Stimulated activated CD8-positive, alpha-beta memory T cell treated with anti-CD3 and anti-CD28 coated beads, Interleukin-15, amount 100 ng/mL, for 4 hours (primary cell): ENCODE measurements at regions not wholly inside any gene's neighbourhood (a gene's known extent, or its start where the extent isn't known, plus 50 kb on each side); places are given as distances from the start of the nearest gene placed in this dataset.

Experiments
- DNase-seq, 2 donors: peaks; one replicate each; pipeline ENCODE4 v3.0.0-alpha.2; 2020; ENCODE audit warnings: low read depth in 2 of 2

DNA sequence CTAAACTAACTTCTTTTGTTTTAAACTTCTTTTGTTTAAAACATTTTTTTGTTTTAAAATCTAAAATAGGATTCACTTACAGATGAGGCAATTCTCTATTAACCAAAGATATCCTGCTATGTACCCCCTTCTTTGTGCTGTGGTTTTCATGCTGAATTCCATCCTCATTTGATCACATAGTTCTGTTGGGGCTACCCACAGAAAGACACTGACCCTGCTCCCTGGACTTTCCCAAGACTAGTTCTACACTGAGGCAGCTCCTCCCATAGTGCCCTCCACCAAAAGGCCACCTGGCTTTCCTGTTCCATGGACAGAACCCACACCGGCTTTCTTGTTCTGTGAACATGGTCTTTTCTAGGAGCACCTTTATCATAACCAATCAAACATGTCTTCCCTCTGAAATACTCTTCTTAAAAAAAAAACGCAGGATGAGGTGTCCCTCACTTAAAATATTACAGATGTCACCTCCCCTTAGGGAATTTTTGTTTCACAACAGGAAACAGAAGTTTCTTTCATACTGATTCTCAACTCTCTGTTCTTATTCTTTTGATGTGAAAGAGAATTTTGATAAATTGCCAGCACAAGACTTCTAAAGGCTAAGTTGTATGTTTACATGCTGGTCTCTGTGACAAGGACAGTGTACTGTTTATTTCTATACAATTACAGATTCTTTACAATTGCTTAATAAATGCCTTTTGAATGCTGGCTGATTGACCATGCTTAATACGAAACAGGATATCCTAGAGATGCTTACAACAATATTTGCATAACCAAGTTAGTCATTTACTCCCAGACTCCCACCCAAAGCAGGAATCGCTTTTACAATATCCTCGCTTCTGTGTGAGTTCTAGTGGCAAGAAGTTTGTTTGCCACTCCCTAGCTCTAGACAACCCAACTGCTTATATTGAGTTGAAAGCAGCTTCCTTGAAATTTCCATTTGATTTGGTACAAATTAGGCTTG, 300.4 kb downstream of the DTWD2 start:
- no peak for DNase-seq

DNA sequence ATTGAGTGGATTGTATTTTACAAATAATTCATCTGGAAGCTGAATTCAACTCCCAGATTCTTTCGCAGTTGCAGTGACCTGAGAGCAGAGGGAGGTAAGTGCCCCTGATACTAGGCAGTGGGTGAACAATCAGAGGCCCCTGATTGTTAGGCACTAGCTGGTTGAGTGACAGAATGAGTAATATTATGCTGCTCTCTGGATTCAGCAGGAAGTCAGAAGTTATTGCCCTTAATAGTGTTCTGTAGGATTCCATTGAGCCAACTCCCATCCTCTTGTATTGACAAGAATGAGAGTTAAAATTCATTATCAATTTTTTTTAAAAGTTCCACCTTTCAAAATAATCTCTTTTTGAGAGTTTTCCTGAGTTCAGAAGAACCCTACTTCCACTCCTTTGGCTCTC, 301.2 kb downstream of the DTWD2 start:
- DNase-seq: no peak

DNA sequence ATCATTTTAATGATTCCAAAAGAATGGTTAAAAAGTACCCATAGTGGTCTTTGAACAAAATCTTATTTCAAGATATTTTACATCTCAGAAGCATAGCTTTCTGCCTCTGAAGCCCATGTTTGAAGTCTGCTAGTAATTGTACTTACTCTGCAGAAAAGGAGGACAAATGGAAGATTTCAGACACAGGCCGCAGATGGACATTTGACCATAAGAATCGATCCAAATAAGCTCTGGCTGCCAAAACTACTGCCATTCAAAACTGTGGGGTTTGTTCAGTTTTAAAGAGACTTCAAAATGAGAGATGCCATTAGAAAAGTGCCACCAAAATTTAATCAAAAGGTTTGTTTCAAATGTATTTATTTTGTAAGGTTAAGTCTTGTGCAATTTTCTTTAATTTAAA, 306.7 kb downstream of the DTWD2 start:
- no peak for DNase-seq

DNA sequence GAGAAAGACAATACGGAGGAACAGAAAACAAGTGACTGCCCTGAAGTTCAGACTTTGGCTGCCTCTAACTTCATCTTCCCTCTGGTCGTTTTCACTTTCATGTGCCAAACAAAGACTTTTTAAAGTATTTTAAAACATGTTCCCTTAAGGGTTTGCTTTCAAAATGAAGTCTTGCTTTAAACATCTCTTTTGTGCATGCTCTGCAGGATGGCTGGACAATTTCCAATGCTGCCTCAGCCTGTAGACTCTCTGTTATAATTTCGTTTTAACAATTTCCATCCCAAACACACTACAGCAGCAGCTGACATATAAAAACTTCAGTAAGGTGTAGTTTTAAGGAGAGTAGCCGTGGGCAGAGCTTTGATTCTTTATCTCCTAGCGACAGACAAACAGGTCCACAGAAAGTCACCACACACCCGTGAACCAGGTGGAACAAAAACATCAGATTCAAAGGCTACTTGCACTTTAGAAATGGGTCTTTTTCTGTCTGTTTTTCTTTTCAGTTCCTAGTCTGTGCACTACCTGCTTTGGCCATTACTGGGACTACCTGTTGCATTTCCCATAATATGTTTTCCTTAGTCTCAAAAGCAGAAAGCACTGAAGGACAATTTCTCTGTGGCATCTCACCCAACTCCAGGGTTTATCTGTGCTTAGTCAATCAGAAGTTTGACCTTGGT, 308.9 kb downstream of the DTWD2 start:
- no peak for DNase-seq

DNA sequence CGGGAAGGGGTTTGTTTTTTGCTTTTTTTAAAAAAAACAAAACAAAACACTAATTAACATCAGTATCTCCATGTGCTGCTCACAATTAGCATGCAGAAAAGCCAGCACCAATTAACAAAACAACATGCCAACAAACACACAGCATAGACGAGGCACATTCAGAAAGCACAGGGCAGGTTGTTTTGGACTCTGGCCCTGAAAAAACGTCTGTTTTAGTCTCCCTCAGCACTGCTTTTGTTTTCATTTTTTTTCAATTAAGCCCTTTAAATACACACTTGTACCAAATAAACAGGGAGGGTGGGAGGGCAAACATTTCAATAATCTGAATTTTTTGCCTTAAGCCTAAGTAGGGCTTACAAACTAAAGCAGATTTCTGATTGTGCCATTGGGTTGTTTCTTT, 309.6 kb downstream of the DTWD2 start:
- DNase-seq: no peak

DNA sequence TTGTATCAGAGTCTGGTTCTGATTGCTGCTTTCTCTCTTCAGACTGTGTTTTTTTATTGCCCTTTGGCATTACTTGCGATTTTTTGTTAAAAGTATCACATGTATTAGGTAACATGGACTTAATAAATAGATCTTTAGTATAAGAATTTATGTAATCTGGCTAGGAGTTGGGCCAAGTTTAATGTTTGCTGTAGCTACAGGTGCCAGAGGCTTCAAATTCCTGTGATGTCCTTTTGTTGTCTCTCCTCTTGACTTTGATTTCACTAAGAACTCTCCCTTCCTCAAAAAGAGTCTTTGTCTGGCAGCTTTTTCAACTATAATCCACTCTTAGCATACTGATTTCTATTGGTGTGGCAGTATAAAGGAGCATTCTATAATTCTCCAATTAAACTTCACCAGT, 313.1 kb downstream of the DTWD2 start:
- no peak for DNase-seq

DNA sequence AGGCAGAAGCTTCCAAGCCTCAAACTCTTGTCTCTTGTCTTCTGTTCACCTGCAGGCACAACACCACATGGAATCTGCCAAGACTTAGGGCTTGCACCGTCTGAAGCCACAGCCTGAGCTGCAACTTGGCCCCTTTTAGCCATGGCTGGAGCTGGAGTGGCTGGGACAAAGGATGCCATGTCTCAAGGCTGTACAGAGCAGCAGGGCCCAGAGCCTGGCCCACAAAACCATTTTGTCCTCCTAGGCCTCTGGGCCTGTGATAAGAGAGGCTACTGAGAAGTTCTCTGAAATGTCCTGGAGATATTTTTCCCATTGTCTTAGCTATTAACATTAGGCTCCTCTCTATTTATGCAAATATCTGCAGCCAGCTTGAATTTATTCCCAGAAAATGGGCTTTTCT, 330.8 kb downstream of the DTWD2 start:
- DNase-seq: no peak

DNA sequence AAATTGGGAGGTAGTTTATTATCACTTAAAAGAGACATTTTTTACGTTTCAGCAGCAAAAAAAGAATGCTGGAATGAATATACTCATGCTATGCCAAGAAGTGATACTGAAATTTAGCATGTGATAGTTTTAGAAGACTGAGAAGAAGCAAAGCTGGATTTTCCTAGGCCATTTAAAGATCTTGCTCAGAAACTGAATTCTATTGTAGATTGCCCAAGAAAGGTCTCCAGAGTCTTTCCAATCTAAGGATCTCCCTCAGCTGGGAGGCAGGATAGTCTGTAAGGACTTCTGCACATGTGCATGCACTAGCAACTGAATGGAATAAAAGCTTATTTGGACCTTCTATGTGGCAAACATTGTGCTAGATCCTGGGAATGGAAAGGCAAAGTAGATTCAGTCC, 334.5 kb downstream of the DTWD2 start:
- no peak for DNase-seq

DNA sequence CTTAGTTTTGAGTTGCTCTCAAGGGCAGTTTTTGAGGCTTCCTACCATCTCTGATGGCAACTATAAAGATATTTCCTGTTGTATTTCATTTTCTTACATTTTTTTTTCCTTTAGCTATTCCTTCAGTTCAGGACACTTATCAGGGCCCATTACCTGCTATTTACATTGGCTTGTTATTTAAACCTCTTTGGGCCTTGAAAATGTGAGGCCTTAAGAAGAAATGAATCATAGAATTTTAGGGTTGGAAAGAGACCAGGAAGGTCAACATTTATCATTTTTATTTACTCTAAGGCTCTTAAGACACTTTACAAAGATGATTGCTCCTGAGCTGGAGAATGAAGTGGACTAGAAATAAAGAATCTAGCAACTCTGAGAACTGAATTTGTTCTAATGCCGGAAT, 335.2 kb downstream of the DTWD2 start:
- no peak for DNase-seq

DNA sequence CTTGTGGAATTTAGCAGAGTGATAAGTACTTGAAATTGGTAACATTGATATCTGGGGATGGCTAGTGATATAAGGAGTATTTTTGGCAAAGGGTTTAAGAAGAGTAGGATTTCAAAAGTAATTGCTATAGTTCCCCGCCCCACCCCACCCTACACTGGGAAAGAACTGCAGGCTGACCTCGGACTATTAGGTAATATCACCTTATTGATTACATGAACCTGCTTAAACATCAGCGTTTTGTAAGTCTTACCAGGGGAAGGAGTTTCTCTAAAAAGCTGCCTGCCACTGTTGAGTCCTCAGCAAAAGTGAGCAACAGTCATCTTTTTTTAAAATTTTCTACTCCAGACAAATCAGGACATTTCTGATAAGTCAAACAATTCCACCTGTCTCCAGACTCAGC, 337.3 kb downstream of the DTWD2 start:
- DNase-seq: no peak

DNA sequence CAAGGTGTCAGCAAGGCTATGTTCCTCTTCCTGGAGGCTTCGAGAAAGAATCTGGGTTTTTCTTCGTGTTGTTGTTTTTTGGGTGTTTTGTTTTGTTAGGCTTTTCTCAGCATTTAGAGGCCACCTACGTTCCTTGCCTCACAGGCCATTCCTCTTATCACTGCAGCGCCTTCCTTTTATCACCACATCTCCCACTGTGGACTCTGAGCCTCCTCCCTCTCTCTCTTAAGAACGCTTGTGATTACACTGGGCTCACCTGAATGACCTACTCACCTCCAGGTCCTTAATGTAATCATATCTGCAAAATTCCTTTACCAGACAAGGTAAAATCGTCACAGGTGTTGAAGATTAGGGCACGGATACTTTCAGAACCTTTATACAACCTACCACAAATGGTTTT, 340.8 kb downstream of the DTWD2 start:
- no peak for DNase-seq

DNA sequence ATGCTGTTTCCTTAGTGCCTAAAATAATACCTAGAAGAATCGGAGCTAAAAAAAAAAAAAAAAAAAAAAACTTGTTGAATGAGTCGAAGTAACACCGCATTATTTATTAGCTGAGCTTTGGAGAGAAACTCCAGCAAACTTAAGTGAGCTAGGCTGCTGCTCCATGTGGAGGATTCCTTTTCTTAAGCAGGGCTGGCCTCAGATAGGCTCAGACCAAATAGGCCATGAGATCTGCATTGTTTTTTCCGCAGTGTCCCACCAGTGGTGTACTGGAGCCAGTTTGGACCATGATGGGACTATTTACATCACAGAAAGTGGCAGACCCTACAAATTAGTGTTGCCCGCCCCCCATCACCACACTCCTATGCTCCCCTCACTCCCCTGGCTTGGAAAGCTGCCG, 341.4 kb downstream of the DTWD2 start:
- DNase-seq: no peak

DNA sequence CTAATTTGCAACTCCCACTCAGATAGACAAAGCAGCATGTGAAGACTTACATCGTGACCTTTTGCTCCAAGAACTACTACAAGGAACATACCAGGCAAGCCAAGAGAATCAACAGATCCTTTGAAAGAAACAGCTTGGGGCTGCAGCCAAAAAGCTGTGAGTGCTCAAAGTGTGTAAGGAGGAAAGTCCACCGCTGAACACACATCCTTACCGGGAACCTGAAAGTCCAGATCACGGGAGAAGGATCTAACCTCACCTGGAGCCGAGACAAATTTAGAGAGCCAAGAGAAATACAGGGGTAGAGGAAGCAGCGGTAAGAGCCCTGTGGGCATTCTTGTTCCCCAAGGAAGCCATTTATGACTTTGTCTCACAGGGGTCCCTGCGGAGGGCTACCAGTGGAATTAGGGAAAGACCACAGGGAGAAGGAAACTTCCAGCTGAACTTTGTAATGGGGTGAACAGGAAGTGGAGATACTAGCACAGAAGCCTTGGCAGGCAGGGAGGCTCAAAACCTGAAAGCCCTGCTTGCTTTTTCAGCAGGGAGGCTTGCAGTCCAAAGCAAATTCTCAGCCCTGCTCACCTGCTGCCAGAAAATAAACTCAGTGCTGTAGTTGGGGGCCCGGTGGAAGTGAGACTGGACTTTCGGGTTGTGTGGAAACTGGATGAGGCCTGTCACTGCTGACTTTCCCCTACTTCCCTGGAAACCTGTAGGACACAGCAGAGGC, 350.2 kb downstream of the DTWD2 start:
- no peak for DNase-seq

DNA sequence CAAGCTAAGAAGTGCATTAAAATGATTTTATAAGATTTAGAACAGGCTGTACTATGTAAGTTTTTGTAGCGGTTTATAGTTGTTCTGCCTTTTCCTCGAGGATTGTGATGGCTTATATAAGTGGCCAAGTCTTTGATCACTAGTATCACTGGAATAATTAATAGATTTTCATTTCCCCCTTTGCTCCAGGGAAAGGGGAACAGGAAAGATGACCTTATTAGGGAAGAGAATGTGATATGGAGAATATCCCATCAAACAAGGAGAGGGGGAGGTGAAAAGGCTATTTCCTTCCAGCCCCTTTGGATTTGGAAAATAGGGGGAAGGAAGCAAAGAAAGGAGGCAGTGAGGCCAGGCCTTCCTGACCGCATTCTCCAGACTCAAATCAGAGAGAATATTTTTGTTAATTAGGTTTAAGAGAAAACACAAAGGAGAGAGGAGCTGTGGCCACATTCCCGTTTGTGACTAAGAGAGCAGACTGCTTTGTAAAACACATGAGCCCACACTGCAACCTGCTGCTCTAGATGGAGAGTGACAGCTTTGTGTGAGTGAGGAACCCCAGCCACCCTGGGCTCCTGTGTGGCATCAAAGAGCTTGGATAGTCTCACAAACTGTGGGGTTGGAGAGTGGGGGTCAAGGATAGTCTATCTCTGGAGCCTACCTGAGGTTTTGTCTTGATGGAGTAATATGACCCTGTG, 359.5 kb downstream of the DTWD2 start:
- no peak for DNase-seq

DNA sequence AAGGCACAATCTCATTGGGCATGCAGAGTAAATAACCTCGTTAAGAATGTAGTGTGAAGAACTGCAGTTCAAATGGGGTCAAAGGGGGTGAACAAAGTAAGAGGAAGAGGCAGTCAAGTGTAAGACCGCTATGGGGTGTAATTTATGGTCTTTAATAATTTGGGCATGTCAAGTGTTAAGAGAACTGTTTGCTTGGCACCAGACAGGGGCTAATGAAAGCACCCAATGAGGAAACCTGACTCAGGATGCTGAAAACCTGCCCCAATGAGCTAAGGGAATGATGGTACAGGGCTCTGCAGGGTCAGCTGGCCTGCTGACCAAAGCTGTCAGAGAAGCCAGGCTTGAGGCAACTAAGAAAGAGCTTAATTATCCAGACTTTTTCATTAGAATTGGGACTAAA, 368.1 kb downstream of the DTWD2 start:
- DNase-seq: no peak

DNA sequence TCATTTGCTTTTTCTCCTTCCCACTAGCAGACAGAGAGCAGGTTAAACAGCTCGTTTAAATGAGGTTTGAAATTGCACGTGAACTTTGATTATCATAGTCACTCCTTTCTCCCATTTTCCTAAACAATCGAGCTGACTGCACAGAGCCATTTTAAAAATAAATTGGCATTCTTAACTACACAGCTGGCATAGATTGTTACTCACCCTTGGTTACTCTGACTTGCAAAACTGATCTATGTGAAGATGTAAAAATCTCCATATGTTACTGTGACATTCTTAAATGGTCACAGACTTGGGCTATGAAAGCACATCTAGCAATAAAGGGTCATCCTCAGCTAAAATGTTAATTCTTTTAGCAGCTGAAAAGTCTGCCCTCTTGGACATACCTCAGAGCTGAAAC, 368.5 kb downstream of the DTWD2 start:
- DNase-seq: no peak

DNA sequence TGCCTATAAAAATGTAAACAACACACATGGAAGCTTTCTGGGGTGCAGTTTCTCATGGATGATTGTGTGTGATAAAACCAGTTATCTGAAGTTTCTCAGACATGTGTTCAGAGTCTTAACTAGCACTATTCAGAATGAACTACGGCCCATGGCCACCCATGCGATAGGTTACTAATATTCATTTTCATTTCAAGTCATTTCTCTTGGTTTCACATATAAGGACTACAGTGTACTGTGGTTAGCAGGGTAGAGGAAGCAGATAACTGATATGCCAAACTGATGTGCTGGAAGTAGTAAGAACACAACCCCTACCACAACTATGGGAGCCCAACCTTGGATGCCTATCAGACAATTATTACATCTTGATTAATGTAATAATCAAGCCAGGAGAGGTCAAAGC, 372.1 kb downstream of the DTWD2 start:
- no peak for DNase-seq

DNA sequence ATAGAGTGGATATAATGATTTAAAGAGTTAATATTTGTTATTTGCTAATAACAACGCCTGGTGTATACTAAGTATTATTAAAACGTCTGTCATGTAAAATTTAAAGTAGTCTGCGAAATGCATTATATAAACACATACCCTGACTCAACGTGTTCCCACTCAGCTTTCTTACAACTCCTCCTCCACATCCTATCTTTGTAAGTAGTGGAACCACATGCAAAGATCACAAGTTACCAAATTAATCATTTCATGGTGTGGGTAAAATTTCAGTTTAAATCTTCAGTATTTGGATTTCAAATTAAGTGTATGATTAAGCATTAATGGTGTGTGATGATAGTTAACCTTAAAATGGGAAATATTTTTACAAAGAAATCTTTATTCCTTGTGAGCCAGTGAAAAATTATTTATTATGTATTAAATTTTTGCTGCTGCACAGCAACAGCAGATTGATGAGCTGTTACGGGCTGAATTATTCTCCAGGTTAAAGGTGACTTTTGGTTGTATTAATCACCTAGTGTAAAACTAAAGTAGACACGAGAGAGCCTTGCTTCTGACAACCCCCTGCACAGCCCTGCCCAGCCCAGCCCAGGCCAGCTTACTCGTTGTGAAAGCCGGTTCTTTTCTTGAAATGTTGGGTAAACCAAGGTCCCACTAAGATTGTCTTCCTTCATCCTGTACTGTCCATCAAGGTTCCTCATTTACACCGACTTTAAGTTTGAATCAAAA, 373.5 kb downstream of the DTWD2 start:
- no peak for DNase-seq

DNA sequence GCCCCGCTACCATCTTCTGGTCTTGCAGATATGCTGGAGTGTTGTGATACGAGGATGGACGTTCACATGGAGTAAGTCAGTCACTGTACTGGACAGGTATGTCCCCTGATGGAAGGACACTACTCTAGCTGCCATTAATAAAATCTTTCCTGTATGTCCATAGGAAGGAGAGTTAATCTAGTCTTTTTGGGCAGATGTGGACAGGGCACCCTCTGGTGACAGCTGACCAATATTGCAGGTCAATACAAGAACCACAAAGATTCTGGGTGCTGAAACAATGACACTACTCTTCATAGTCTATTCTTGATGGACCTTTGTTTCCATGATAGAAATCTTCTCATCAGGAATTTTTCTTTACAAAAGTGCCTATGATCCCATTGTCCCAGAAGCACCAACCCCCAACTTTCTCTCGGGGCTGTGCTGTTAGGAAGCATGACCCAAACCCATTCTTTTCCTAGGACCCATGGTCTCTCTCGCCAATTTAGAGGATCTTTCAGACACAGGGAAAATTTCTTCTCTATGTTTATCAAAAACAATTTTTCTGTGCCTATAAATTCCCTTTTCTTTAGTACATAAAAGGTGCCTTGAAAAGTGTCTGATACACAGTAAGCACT, 376.9 kb downstream of the DTWD2 start:
- DNase-seq: no peak

DNA sequence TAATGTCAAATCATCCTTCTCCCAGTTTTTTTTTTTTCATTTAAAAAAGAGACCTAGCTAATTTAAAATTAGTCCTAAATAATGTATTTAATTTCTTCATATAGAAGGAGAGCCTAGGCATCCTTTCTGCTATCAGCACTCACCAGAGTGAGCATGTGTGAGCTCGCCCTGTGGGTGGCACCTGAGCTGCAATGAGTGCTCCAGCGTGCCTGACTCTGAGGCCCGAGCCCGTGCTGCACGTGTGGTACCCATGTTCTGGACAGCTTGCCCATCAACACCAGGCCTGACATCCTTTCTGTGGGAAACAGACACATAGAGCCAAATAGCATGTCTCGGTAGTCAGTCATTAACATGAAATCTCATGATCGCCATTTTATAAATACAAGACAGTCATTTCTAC, 381.4 kb downstream of the DTWD2 start:
- DNase-seq: no peak

DNA sequence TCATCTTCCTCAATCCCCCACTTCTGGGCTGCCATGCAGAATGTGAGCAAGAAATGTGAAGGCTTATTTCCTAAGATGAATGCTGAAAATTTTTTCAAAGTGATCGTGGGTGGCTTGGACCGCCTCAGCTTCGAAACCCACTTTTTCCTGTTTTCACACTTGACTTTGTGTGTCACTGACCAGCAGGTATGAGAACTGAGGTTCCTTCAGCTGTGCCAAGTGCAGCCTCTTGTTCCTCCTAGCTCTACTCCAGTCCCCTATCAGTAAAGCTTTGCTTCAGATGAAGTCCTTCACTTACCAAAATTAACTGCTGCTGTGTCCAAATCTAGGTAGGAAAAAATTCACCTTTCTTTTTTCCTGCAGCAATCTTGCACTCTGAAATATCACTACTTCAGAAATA, 382.6 kb downstream of the DTWD2 start:
- DNase-seq: no peak
